Ovary (tissue), 7 donors: ENCODE measurements at regions not wholly inside any gene's neighbourhood (a gene's known extent, or its start where the extent isn't known, plus 50 kb on each side); places are given as distances from the start of the nearest gene placed in this dataset.
A peak's percentile ranks its signal among the peaks of the same experiment; 100 is the strongest.

Source experiments
- DNase-seq, 5 donors: peaks; one replicate each; pipeline ENCODE4 v3.0.0-alpha.2; 2019 to 2020
- H3K27ac ChIP-seq, 2 donors: fragments of 200-600 bp; one replicate each; pipeline versions ENCODE4 v1.5.1 to v1.8.0; 2019 to 2022
- H3K27me3 ChIP-seq: fragments of 200-600 bp; one replicate; pipeline ENCODE4 v1.8.0; 2022
- H3K36me3 ChIP-seq: fragments of 200-600 bp; sonication (generic); one replicate; pipeline ENCODE4 v1.5.1; 2019
- H3K4me1 ChIP-seq: one replicate; pipeline ENCODE4 v1.8.1; 2013; ENCODE audit warnings: mild to moderate bottlenecking, moderate library complexity; ENCODE audit not compliant: insufficient read depth
- H3K4me3 ChIP-seq: fragments of 200-600 bp; sonication (generic); one replicate; pipeline ENCODE4 v1.5.1; 2017
- H3K9me3 ChIP-seq, 2 donors: fragments of 200-600 bp in 1 of 2; sonication (generic) in 1 of 2; one replicate each; pipeline versions ENCODE4 v1.5.1 to v1.8.1; 2013 to 2019; ENCODE audit warnings: mild to moderate bottlenecking in 1 of 2, moderate library complexity in 1 of 2
- CTCF ChIP-seq, 3 donors: fragments of 450-650 bp in 2 of 3; fragments of 200-600 bp in 1 of 3; IDR thresholded peaks; one replicate each; pipeline versions ENCODE4 v1.5.1 to v1.8.0; 2016 to 2022; ENCODE audit warnings: antibody characterized with exemption in 3 of 3, mild to moderate bottlenecking in 1 of 3
- EP300 ChIP-seq: sonication (generic); formaldehyde crosslinking; IDR thresholded peaks from one replicate; pipeline ENCODE4 v1.6.1; 2017; ENCODE audit warnings: antibody characterized with exemption
- POLR2A ChIP-seq: fragments of 450-650 bp; IDR thresholded peaks from one replicate; pipeline ENCODE4 v1.6.1; 2017; ENCODE audit warnings: antibody characterized with exemption, mild to moderate bottlenecking, moderate library complexity
- WGBS, 3 donors: extraction: QIAGEN DNeasy Blood & Tissue Kit in 1 of 3; methylation state at CpG; one replicate each; pipeline versions ENCODE4 v1.1.5 to v1.1.7; 2013 to 2017; 5-methylcytosine and 5-hydroxymethylcytosine counted together
- intact Hi-C, 4 donors: fragments of 100-400 bp; cut with DNase I; formaldehyde crosslinking; loops; one replicate each; pipeline versions ENCODE4 v1.11.0 to v1.15.1; 2022 to 2023
- donor health status: DM: no; HTN: no; CAD: no; lungs with moderate emphysema.
- donor health status: DM: no; HTN: no; CAD: no.
- donor health status: Bipolar disorder and iron deficiency.
- donor health status: DM: no; HTN: no; CAD: no.
- donor health status: DM: yes; HTN: yes; CAD: no.

GRCh38 chr3:22113453-22113852, 362.4 kb upstream of the ZNF385D start:
- Histone ChIP-seq H3K36me3 (no peaks in the 10 kb centered on the region), H3K9me3 (no peaks in the 10 kb centered on the region), H3K4me3 (no peak overlapping the region), H3K27me3 (no peaks in the 10 kb centered on the region), H3K4me1 (peaks cover 1% of the 10 kb centered on the region), H3K27ac (no peak overlapping the region)
- 75 to 85% (median 81%) methylated on average over 3 of the region's 3 CpGs for WGBS, 3 donors
- no peak for TF ChIP-seq CTCF (IDR thresholded peaks at IDR 0.05)
- no peak for TF ChIP-seq POLR2A
- no peak for TF ChIP-seq EP300
- intact Hi-C loops, result no loop called here
- DNase-seq, result no peak

GRCh38 chr3:22115581-22115980, 364.6 kb upstream of the ZNF385D start:
- intact Hi-C loops, result no loop called here

GRCh38 chr3:22117091-22117490, 366.1 kb upstream of the ZNF385D start:
- Histone ChIP-seq H3K9me3 (no peaks in the 10 kb centered on the region), H3K4me3 (no peak overlapping the region), H3K36me3 (no peaks in the 10 kb centered on the region), H3K27ac (no peak overlapping the region), H3K4me1 (no peaks in the 10 kb centered on the region), H3K27me3 (no peaks in the 10 kb centered on the region)
- TF ChIP-seq EP300 (no peak), CTCF (IDR thresholded peaks at IDR 0.05) (no peak), POLR2A (no peak)
- WGBS, 3 donors, result 71 to 79% (median 78%) methylated on average over 2 of the region's 2 CpGs
- no peak for DNase-seq
- intact Hi-C loops, result no loop called here

More at GRCh38 chr3:22115581-22115980, 364.6 kb upstream of the ZNF385D start:
- H3K4me3 ChIP-seq, result no peak overlapping the region
- WGBS, 3 donors, result 80 to 89% (median 86%) methylated on average over 4 of the region's 4 CpGs
- no peak for TF ChIP-seq EP300
- no peak for TF ChIP-seq POLR2A
- no peak for TF ChIP-seq CTCF (IDR thresholded peaks at IDR 0.05)
- peaks cover 1% of the 10 kb centered on the region for H3K4me1 ChIP-seq
- no peaks in the 10 kb centered on the region for H3K27me3 ChIP-seq
- H3K27ac ChIP-seq, result no peak overlapping the region
- no peaks in the 10 kb centered on the region for H3K9me3 ChIP-seq
- H3K36me3 ChIP-seq, result no peaks in the 10 kb centered on the region
- no peak for DNase-seq

- no peaks in the 10 kb centered on the region for H3K4me1 ChIP-seq
- no peaks in the 10 kb centered on the region for H3K36me3 ChIP-seq
- H3K27me3 ChIP-seq, result no peaks in the 10 kb centered on the region
- intact Hi-C loops, result no loop called here
- H3K9me3 ChIP-seq, result no peaks in the 10 kb centered on the region
- TF ChIP-seq CTCF (IDR thresholded peaks at IDR 0.05), result peak in 1 of 3 donors; percentile 12
- TF ChIP-seq POLR2A, result no peak
- DNase-seq, result no peak
- 24 to 29% (median 25%) methylated on average over 5 of the region's 5 CpGs for WGBS, 3 donors
- no peak overlapping the region for H3K4me3 ChIP-seq
- no peak overlapping the region for H3K27ac ChIP-seq
Measured at GRCh38 chr3:22117751-22118346, 366.8 kb upstream of the ZNF385D start.
